Peyer's patch (tissue), 4 donors: ENCODE measurements at regions not wholly inside any gene's neighbourhood (a gene's known extent, or its start where the extent isn't known, plus 50 kb on each side); places are given as distances from the start of the nearest gene placed in this dataset.

Experiments
- DNase-seq, 3 donors: peaks; one replicate each; pipeline ENCODE4 v3.0.0-alpha.2; 2017 to 2019
- H3K27ac ChIP-seq, 4 donors: fragments of 200-600 bp; sonication (generic); one replicate each; pipeline ENCODE4 v1.5.1; 2016 to 2019
- H3K27me3 ChIP-seq, 2 donors: fragments of 200-600 bp; sonication (generic); one replicate each; pipeline ENCODE4 v1.5.1; 2019
- H3K36me3 ChIP-seq, 3 donors: fragments of 200-600 bp; sonication (generic); one replicate each; pipeline ENCODE4 v1.5.1; 2016 to 2019
- H3K4me1 ChIP-seq, 4 donors: fragments of 200-600 bp; sonication (generic); one replicate each; pipeline ENCODE4 v1.5.1; 2016 to 2019
- H3K4me3 ChIP-seq, 4 donors: fragments of 200-600 bp; sonication (generic); 1 replicate in 3 of 4; 2 replicates in 1 of 4; pipeline ENCODE4 v1.5.1; 2016 to 2019; ENCODE audit warnings: mild to moderate bottlenecking in 1 of 4
- H3K9me3 ChIP-seq, 4 donors: fragments of 200-600 bp; sonication (generic); one replicate each; pipeline ENCODE4 v1.5.1; 2016 to 2019; ENCODE audit warnings: mild to moderate bottlenecking in 1 of 4
- POLR2A ChIP-seq, 2 donors: fragments of 450-650 bp; IDR thresholded peaks; one replicate each; pipeline ENCODE4 v1.5.1; 2017; ENCODE audit warnings: antibody characterized with exemption in 2 of 2, mild to moderate bottlenecking in 2 of 2, moderate library complexity in 2 of 2
- TF ChIP-seq, protein P1 (sequence below), 6 experiments: fragments of 450-650 bp in 4 of 6; fragments of 200-600 bp in 2 of 6; sonication (generic) in 1 of 6; IDR thresholded peaks; one replicate each; pipeline ENCODE4 v1.5.1; 2017 to 2019; ENCODE audit warnings: antibody characterized with exemption in 6 of 6, mild to moderate bottlenecking in 3 of 6, moderate library complexity in 1 of 6

- DNase-seq = no peak
- no peaks in the 10 kb centered on the region for H3K27me3 ChIP-seq
- no peaks in the 10 kb centered on the region for H3K4me1 ChIP-seq
- no peaks in the 10 kb centered on the region for H3K36me3 ChIP-seq
- H3K9me3 ChIP-seq = no peaks in the 10 kb centered on the region
- no peak overlapping the region for H3K4me3 ChIP-seq
- no peak overlapping the region for H3K27ac ChIP-seq
- TF ChIP-seq, protein P1, sequence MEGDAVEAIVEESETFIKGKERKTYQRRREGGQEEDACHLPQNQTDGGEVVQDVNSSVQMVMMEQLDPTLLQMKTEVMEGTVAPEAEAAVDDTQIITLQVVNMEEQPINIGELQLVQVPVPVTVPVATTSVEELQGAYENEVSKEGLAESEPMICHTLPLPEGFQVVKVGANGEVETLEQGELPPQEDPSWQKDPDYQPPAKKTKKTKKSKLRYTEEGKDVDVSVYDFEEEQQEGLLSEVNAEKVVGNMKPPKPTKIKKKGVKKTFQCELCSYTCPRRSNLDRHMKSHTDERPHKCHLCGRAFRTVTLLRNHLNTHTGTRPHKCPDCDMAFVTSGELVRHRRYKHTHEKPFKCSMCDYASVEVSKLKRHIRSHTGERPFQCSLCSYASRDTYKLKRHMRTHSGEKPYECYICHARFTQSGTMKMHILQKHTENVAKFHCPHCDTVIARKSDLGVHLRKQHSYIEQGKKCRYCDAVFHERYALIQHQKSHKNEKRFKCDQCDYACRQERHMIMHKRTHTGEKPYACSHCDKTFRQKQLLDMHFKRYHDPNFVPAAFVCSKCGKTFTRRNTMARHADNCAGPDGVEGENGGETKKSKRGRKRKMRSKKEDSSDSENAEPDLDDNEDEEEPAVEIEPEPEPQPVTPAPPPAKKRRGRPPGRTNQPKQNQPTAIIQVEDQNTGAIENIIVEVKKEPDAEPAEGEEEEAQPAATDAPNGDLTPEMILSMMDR (IDR thresholded peaks at IDR 0.05) = no peak
- TF ChIP-seq POLR2A (IDR thresholded peaks at IDR 0.05) = no peak
Measured at GRCh38 chr6:4714961-4715501, 61.2 kb upstream of the CDYL start.

DNA sequence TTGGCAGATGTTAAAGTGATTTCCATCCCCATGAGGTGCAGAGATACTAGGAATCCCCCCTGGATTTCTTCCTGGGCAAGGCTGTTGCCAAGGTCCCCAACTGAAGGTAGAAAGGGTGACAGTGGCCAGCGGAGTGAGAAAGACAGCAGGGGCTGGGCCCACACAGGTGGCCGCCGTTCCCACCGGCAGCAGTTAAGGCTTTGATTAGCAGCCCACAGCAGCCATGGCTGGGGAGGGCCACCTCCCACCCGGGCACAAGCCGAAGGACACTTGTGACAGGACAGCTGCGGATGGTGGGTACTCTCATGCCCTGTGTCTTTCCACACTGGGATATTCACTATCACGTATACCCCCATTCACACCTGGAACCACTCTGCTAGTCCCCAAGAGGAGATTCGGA is 63.9 kb upstream of the CDYL start:
- H3K4me3 ChIP-seq = no peak overlapping the region
- H3K9me3 ChIP-seq = no peaks in the 10 kb centered on the region
- TF ChIP-seq, protein P1 (IDR thresholded peaks at IDR 0.05) = no peak
- no peak for TF ChIP-seq POLR2A (IDR thresholded peaks at IDR 0.05)
- no peak for DNase-seq
- H3K27me3 ChIP-seq = no peaks in the 10 kb centered on the region
- H3K36me3 ChIP-seq = no peaks in the 10 kb centered on the region
- H3K27ac ChIP-seq = no peak overlapping the region
- H3K4me1 ChIP-seq = no peaks in the 10 kb centered on the region

DNA sequence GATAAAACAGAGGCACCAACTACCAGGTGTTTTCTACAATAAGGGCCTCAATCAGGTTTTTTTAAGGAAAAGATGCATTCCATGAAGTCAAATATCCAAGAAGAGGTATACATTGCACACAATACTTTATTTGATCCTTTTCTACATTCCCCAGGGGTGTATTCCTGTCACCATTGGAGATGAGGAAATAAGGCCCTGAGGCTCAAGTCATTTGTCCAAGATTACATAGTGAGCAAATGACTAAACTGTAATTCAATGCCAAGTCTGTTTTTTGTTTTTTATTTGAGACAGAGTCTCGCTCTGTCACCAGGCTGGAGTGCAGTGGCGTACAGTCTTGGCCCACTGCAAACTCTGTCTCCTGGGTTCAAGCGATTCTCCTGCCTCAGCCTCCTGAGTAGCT is 69.2 kb upstream of the CDYL start:
- Histone ChIP-seq H3K4me1 (no peaks in the 10 kb centered on the region), H3K36me3 (no peaks in the 10 kb centered on the region), H3K4me3 (no peak overlapping the region), H3K27me3 (no peaks in the 10 kb centered on the region), H3K27ac (no peak overlapping the region), H3K9me3 (no peaks in the 10 kb centered on the region)
- TF ChIP-seq POLR2A (IDR thresholded peaks at IDR 0.05) = no peak
- TF ChIP-seq, protein P1 (IDR thresholded peaks at IDR 0.05) = no peak
- no peak for DNase-seq

GRCh38 chr6:4705809-4706208 is 70.4 kb upstream of the CDYL start:
- no peak overlapping the region for H3K4me3 ChIP-seq
- TF ChIP-seq POLR2A (IDR thresholded peaks at IDR 0.05) = no peak
- TF ChIP-seq, protein P1 (IDR thresholded peaks at IDR 0.05) = no peak
- H3K36me3 ChIP-seq = no peaks in the 10 kb centered on the region
- no peak for DNase-seq
- H3K9me3 ChIP-seq = no peaks in the 10 kb centered on the region
- H3K27me3 ChIP-seq = no peaks in the 10 kb centered on the region
- H3K4me1 ChIP-seq = no peaks in the 10 kb centered on the region
- H3K27ac ChIP-seq = no peak overlapping the region

- no peak for DNase-seq
- Histone ChIP-seq H3K27me3 (no peaks in the 10 kb centered on the region), H3K9me3 (no peaks in the 10 kb centered on the region), H3K4me3 (no peak overlapping the region), H3K27ac (no peak overlapping the region), H3K4me1 (no peaks in the 10 kb centered on the region), H3K36me3 (no peaks in the 10 kb centered on the region)
- TF ChIP-seq POLR2A (IDR thresholded peaks at IDR 0.05) = no peak
- TF ChIP-seq, protein P1 (IDR thresholded peaks at IDR 0.05) = no peak
Measured at GRCh38 chr6:4703382-4703781, 72.8 kb upstream of the CDYL start.
